Activated CD8-positive, alpha-beta T cell treated with anti-CD3 and anti-CD28 coated beads for 36 hours (primary cell): ENCODE measurements at regions not wholly inside any gene's neighbourhood (a gene's known extent, or its start where the extent isn't known, plus 50 kb on each side); places are given as distances from the start of the nearest gene placed in this dataset.

Experiments
- ATAC-seq: fragments of 200-7000 bp; cut with Tn5 transposase; one replicate; pipeline ENCODE4 v1.10.0; 2021; ENCODE audit warnings: mild to moderate bottlenecking, moderate library complexity
- CTCF ChIA-PET: fragments of 350-600 bp; sonication (Branson Sonifier 250); formaldehyde crosslinking; loops from one replicate; lab custom pipeline; 2021; ENCODE audit warnings: antibody characterized with exemption; lab: Charles Lee
- POLR2A ChIA-PET: fragments of 350-600 bp; sonication (Branson Sonifier 250); formaldehyde crosslinking; loops from one replicate; lab custom pipeline; 2021; ENCODE audit warnings: antibody characterized with exemption; lab: Charles Lee
- DNase-seq: peaks from one replicate; pipeline ENCODE4 v3.0.0-alpha.2; 2020
- H3K27ac Mint-ChIP-seq: one replicate; pipeline ENCODE4 v1.8.0; 2021; ENCODE audit warnings: mild to moderate bottlenecking, mixed read lengths
- H3K27me3 Mint-ChIP-seq: one replicate; pipeline ENCODE4 v1.8.0; 2021; ENCODE audit warnings: mixed read lengths
- H3K36me3 Mint-ChIP-seq: one replicate; pipeline ENCODE4 v1.8.0; 2021; ENCODE audit warnings: low read depth, mixed read lengths
- H3K4me1 Mint-ChIP-seq: one replicate; pipeline ENCODE4 v1.8.0; 2021; ENCODE audit warnings: low read depth, mixed read lengths
- H3K4me3 Mint-ChIP-seq: one replicate; pipeline ENCODE4 v1.8.0; 2021; ENCODE audit warnings: mild to moderate bottlenecking, moderate library complexity, mixed read lengths
- H3K9me3 Mint-ChIP-seq: one replicate; pipeline ENCODE4 v1.8.0; 2021; ENCODE audit warnings: mixed read lengths
- intact Hi-C: fragments of 100-400 bp; cut with micrococcal nuclease; formaldehyde crosslinking; loops from one replicate; pipeline ENCODE4 v1.10.0; 2022
- TF ChIP-seq, protein P1 (sequence below): fragments of 200-600 bp; IDR thresholded peaks from one replicate; pipeline ENCODE4 v1.8.0; 2022; ENCODE audit warnings: antibody characterized with exemption, mild to moderate bottlenecking

DNA sequence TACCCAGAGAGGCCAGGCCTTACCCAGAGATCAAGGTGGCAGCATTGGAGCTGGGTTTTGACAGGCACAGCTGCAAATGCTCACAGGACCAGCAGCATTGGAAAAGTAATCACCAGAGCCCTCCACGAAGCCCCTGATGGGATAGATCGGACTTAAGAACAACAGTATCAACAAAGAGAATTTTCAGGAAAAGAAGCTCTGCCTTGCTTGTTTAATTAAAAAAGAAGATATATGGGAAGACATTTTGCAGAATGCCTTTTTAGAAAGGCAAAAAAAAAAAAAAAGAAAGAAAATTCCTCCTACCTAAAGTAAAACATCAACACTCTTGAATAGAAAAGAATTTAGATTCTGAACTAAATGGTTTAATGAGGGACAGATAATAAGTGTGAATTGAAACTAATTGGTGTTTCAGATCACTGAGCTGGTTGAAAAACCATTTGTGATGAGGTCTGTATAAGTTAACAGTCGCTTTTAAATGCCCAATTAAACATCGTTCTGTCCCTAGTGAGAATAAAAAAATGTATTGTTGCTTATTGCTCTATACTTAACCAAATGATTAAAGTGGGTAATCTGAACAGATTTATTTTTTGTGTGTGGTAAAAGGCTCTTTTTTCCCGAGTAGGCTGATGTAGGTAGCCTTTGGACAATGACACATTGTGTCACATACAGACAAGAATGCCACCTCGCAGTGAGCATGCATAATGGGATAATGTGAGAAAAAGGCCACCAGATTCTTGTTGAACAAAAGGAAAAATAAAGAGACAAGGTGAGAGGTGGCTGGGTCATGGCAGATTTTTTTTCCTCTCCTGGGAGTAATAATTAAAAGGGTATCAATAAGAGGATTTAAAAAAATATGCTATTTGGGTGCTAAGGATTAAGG, 93.0 kb upstream of the ARGLU1 start:
- H3K27ac Mint-ChIP-seq, result no peak overlapping the region
- no peaks in the 10 kb centered on the region for H3K9me3 Mint-ChIP-seq
- intact Hi-C loops, result no loop called here
- ChIA-PET POLR2A (no interaction called here), CTCF (no interaction called here)
- H3K27me3 Mint-ChIP-seq, result peaks cover 3% of the 10 kb centered on the region
- ATAC-seq, result no peak
- no peak for DNase-seq
- H3K4me1 Mint-ChIP-seq, result no peaks in the 10 kb centered on the region
- TF ChIP-seq, protein P1, sequence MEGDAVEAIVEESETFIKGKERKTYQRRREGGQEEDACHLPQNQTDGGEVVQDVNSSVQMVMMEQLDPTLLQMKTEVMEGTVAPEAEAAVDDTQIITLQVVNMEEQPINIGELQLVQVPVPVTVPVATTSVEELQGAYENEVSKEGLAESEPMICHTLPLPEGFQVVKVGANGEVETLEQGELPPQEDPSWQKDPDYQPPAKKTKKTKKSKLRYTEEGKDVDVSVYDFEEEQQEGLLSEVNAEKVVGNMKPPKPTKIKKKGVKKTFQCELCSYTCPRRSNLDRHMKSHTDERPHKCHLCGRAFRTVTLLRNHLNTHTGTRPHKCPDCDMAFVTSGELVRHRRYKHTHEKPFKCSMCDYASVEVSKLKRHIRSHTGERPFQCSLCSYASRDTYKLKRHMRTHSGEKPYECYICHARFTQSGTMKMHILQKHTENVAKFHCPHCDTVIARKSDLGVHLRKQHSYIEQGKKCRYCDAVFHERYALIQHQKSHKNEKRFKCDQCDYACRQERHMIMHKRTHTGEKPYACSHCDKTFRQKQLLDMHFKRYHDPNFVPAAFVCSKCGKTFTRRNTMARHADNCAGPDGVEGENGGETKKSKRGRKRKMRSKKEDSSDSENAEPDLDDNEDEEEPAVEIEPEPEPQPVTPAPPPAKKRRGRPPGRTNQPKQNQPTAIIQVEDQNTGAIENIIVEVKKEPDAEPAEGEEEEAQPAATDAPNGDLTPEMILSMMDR, result no peak
- H3K36me3 Mint-ChIP-seq, result no peaks in the 10 kb centered on the region
- H3K4me3 Mint-ChIP-seq, result no peak overlapping the region

DNA sequence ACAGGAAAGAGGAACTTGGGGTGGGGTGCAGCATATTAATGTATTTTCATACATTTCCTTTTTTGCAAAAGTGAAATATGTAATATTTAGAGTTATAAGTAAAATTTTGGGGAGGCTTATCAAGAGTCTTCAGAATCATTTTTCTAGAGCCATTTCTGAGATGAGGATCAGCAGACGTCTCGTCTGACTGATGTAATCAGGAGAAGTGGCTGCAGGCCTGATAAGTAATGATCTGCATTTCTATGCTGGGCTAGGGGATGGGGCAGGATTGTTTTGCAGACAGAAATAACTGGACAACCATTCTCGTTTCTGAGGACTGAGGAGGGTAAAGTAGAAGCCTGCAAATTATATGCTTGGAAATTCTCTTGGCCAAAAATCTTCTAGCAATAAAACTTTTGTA, 89.2 kb upstream of the ARGLU1 start:
- ATAC-seq (no peak), DNase-seq (no peak)
- POLR2A ChIA-PET, result no interaction called here
- H3K27ac Mint-ChIP-seq, result no peak overlapping the region
- TF ChIP-seq, protein P1, result no peak
- peaks cover 1% of the 10 kb centered on the region for H3K27me3 Mint-ChIP-seq
- no peaks in the 10 kb centered on the region for H3K4me1 Mint-ChIP-seq
- CTCF ChIA-PET, result no interaction called here
- no peaks in the 10 kb centered on the region for H3K36me3 Mint-ChIP-seq
- no peak overlapping the region for H3K4me3 Mint-ChIP-seq
- no peaks in the 10 kb centered on the region for H3K9me3 Mint-ChIP-seq
- intact Hi-C loops, result no loop called here

DNA sequence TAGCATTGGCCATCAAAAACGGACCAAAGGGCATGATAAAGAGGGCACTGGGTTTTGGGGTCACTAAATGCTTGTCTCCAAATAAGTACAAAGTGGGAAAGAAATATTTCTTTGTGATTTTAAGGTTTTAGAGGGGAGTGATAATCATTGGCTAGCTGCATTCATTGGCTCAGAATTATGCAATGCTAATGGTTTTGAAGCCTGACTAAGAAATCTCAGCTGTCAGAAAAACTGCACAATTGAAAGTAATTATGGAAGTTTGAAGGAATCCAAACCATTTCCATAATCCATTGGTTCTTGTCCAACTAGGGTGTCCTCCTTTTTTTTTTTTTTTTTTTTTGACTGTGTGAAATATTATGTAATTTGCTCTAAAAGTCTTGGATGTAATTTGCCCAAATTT, 88.2 kb upstream of the ARGLU1 start:
- TF ChIP-seq, protein P1, result no peak
- Mint-ChIP-seq H3K27me3 (peaks cover 1% of the 10 kb centered on the region), H3K4me3 (no peak overlapping the region), H3K27ac (no peak overlapping the region), H3K4me1 (no peaks in the 10 kb centered on the region), H3K9me3 (no peaks in the 10 kb centered on the region), H3K36me3 (no peaks in the 10 kb centered on the region)
- no peak for DNase-seq
- no peak for ATAC-seq
- CTCF ChIA-PET, result no interaction called here
- intact Hi-C loops, result no loop called here
- POLR2A ChIA-PET, result no interaction called here

DNA sequence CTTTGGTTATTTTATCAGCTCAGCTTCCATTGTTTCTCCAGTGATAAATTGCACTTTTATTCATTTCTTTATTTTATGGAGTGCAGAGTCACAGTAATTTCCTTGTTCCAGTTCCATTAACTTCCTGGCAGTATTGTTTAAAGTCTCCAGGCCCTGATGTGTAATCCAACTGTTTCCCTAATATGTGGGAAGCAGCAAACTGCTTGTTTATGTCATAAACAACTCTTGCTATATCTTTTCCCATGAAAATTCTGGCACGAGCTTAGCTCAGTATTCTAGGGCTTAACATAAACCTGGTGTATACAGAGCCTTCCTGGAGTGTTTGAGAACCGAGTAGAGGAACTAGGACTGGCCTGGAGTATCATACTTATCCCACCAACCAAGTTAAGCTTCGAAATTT, 83.5 kb upstream of the ARGLU1 start:
- CTCF ChIA-PET, result interaction anchor here (1.7 kb wide), 1 partner anchor 31 kb away, joined by 3 read pairs; no protein-coding TSS in a partner anchor
- DNase-seq (no peak), ATAC-seq (no peak)
- Mint-ChIP-seq H3K27me3 (peaks cover 3% of the 10 kb centered on the region), H3K4me1 (no peaks in the 10 kb centered on the region), H3K4me3 (no peak overlapping the region), H3K27ac (no peak overlapping the region), H3K9me3 (no peaks in the 10 kb centered on the region), H3K36me3 (no peaks in the 10 kb centered on the region)
- intact Hi-C loops, result no loop called here
- TF ChIP-seq, protein P1, result no peak
- POLR2A ChIA-PET, result no interaction called here

DNA sequence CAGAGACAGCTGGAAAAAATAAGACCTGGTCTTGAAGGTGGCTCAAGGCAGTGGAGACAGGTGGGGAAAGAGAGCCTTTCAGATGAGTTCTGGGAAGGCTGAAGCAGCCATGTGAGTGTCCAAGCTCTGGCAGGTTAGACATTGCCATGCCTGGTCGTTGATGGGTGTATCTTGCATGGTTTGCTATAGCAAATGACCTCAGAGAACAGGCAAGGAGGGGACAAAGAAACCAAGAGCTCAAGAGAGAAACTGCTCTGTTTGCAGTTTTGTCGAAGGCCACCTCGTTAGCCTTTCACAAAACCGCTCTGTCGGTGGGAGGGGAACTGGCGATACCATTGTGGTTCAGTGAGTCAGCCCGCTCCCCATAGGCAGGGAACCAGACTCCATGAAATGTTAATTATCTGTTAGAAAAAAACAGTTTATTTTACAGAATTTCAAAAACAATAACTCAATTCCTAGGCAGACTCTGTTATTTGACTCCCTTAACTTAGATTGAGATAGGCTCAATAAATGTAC, 82.8 kb upstream of the ARGLU1 start:
- Mint-ChIP-seq H3K36me3 (no peaks in the 10 kb centered on the region), H3K9me3 (no peaks in the 10 kb centered on the region), H3K4me1 (no peaks in the 10 kb centered on the region), H3K27ac (no peak overlapping the region), H3K4me3 (no peak overlapping the region), H3K27me3 (peaks cover 1% of the 10 kb centered on the region)
- intact Hi-C loops, result no loop called here
- DNase-seq, result no peak
- CTCF ChIA-PET, result interaction anchor here (0.7 to 1.7 kb wide), 2 partner anchors 30 to 35 kb away, joined by 3 read pairs; no protein-coding TSS in a partner anchor
- no peak for ATAC-seq
- POLR2A ChIA-PET, result no interaction called here
- TF ChIP-seq, protein P1, result no peak
